ENCODE measurements at regions not wholly inside any gene's neighbourhood (a gene's known extent, or its start where the extent isn't known, plus 50 kb on each side); places are given as distances from the start of the nearest gene placed in this dataset.

GRCh38 chr11:34754171-34754823 is 133.4 kb downstream of the EHF start:
- no peaks in the 10 kb centered on the region for H3K9me3 ChIP-seq (replicated peaks in 1 of 2; ENCODE audit: control insufficient read depth in 1 of 2, insufficient read depth in 1 of 2, low read length in 2 of 2)
- no peak for DNase-seq
- H3K9me3 Mint-ChIP-seq, result no peaks in the 10 kb centered on the region
- intact Hi-C loops (cut with micrococcal nuclease), result no loop called here
- no peaks in the 10 kb centered on the region for H3K36me3 Mint-ChIP-seq
- WGBS (ENCODE audit: insufficient coverage), result 65% methylated on average over 6 of the region's 8 CpGs
- no peaks in the 10 kb centered on the region for H4K20me1 ChIP-seq (ENCODE audit: insufficient read depth, low read length)
- no peak overlapping the region for H3K4me3 ChIP-seq (replicated peaks in 1 of 3; ENCODE audit: low read depth in 2 of 3, low read length in 3 of 3)
- H3K36me3 ChIP-seq (replicated peaks in 1 of 2; ENCODE audit: control insufficient read depth in 1 of 2, insufficient read depth in 2 of 2, low read length in 2 of 2), result no peaks in the 10 kb centered on the region
- peaks cover 0 to 7% (median 3%) of the 10 kb centered on the region in 3 donors for H3K27me3 Mint-ChIP-seq (ENCODE audit: low read depth in 3 of 3)
- no peak overlapping the region for H3K4me2 ChIP-seq (replicated peaks; ENCODE audit: extremely low read depth, low read length, poor library complexity, severe bottlenecking)
- H3K27ac ChIP-seq (ENCODE audit: low read depth in 1 of 2, low read length in 2 of 2), result no peak overlapping the region
- H3K4me3 Mint-ChIP-seq, result no peak overlapping the region
- no peaks in the 10 kb centered on the region for H3K79me2 ChIP-seq (ENCODE audit: insufficient read depth, low read length)
- no peak for TF ChIP-seq CTCF (IDR thresholded peaks at IDR 0.05)
- H3K4me1 Mint-ChIP-seq, result peaks cover 2% of the 10 kb centered on the region
- no peak overlapping the region for H2AFZ ChIP-seq (ENCODE audit: insufficient read depth, low read depth, low read length, poor library complexity, severe bottlenecking)
- no peak overlapping the region for H3K27ac Mint-ChIP-seq
- no peaks in the 10 kb centered on the region for H3K27me3 ChIP-seq (ENCODE audit: control insufficient read depth in 2 of 2, insufficient read depth in 2 of 2, low read length in 2 of 2)
- no peak overlapping the region for H3K9ac ChIP-seq (ENCODE audit: insufficient read depth, low read length, poor library complexity, severe bottlenecking)
- H3K4me1 ChIP-seq (ENCODE audit: control insufficient read depth in 1 of 2, insufficient read depth in 2 of 2, low read length in 2 of 2), result no peaks in the 10 kb centered on the region

- Mint-ChIP-seq H3K27ac (no peak overlapping the region), H3K9me3 (no peaks in the 10 kb centered on the region), H3K36me3 (no peaks in the 10 kb centered on the region), H3K4me1 (peaks cover 2% of the 10 kb centered on the region), H3K27me3 (ENCODE audit: low read depth in 3 of 3) (peaks cover 0 to 7% (median 3%) of the 10 kb centered on the region in 3 donors), H3K4me3 (no peak overlapping the region)
- Histone ChIP-seq H3K27me3 (ENCODE audit: control insufficient read depth in 2 of 2, insufficient read depth in 2 of 2, low read length in 2 of 2) (no peaks in the 10 kb centered on the region), H3K36me3 (replicated peaks in 1 of 2; ENCODE audit: control insufficient read depth in 1 of 2, insufficient read depth in 2 of 2, low read length in 2 of 2) (no peaks in the 10 kb centered on the region), H3K4me2 (replicated peaks; ENCODE audit: extremely low read depth, low read length, poor library complexity, severe bottlenecking) (no peak overlapping the region), H4K20me1 (ENCODE audit: insufficient read depth, low read length) (no peaks in the 10 kb centered on the region), H2AFZ (ENCODE audit: insufficient read depth, low read depth, low read length, poor library complexity, severe bottlenecking) (no peak overlapping the region), H3K79me2 (ENCODE audit: insufficient read depth, low read length) (no peaks in the 10 kb centered on the region), H3K9me3 (replicated peaks in 1 of 2; ENCODE audit: control insufficient read depth in 1 of 2, insufficient read depth in 1 of 2, low read length in 2 of 2) (no peaks in the 10 kb centered on the region), H3K27ac (ENCODE audit: low read depth in 1 of 2, low read length in 2 of 2) (no peak overlapping the region), H3K4me3 (replicated peaks in 1 of 3; ENCODE audit: low read depth in 2 of 3, low read length in 3 of 3) (no peak overlapping the region), H3K4me1 (ENCODE audit: control insufficient read depth in 1 of 2, insufficient read depth in 2 of 2, low read length in 2 of 2) (no peaks in the 10 kb centered on the region), H3K9ac (ENCODE audit: insufficient read depth, low read length, poor library complexity, severe bottlenecking) (no peak overlapping the region)
- TF ChIP-seq CTCF (IDR thresholded peaks at IDR 0.05), result no peak
- intact Hi-C loops (cut with micrococcal nuclease), result no loop called here
- no peak for DNase-seq
- no CpG with 5 or more reads among the region's 1 CpG for whole genome bisulfite sequencing (ENCODE audit: insufficient coverage)
Measured at GRCh38 chr11:34750692-34751405, 130.0 kb downstream of the EHF start.
